Muscle of leg (tissue), 3 donors: ENCODE measurements at regions not wholly inside any gene's neighbourhood (a gene's known extent, or its start where the extent isn't known, plus 50 kb on each side); places are given as distances from the start of the nearest gene placed in this dataset.
A peak's percentile ranks its signal among the peaks of the same experiment; 100 is the strongest.

Experiments used
- DNase-seq: peaks from one replicate; pipeline ENCODE4 v3.0.0; 2013
- H3K27ac ChIP-seq: one replicate; pipeline ENCODE4 v1.5.1; 2013; ENCODE audit warnings: mild to moderate bottlenecking, low read length, control low read depth
- H3K27me3 ChIP-seq: one replicate; pipeline ENCODE4 v1.6.1; 2013; ENCODE audit warnings: low read length; ENCODE audit not compliant: control insufficient read depth, insufficient read depth
- H3K36me3 ChIP-seq: one replicate; pipeline ENCODE4 v1.6.1; 2013; ENCODE audit warnings: low read length; ENCODE audit not compliant: control insufficient read depth, insufficient read depth
- H3K4me1 ChIP-seq: one replicate; pipeline ENCODE4 v1.6.1; 2013; ENCODE audit warnings: low read length; ENCODE audit not compliant: control insufficient read depth, insufficient read depth
- H3K4me3 ChIP-seq: one replicate; pipeline ENCODE4 v1.5.1; 2013; ENCODE audit warnings: low read length, control low read depth
- H3K9me3 ChIP-seq: replicated peaks from 2 replicates; pipeline ENCODE4 v1.6.1; 2013; ENCODE audit warnings: low read depth, low read length; ENCODE audit not compliant: control insufficient read depth
- WGBS: methylation state at CpG from one replicate; pipeline ENCODE4 v1.1.5; 2013; ENCODE audit warnings: missing lambda C conversion rate; ENCODE audit not compliant: insufficient coverage; 5-methylcytosine and 5-hydroxymethylcytosine counted together

DNA sequence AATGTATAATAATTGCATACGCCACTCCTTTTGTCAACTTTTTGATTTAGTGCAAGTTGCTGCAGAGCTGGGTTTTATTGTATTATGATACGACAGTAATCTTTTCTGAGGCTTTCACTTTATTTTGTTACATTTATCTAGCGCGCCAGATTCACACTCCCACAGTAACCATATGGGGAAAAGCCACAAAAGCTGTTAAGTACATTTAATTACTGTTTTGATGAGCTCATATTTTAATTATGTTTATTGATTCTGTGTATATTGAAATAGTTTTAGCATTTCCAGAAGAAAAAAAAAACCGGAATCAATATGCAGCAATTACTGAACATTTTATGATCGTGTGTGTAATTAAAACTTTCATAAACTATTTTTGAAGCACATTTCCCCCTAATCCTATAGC lies 118.5 kb downstream of the RAB11FIP2 start:
- Histone ChIP-seq H3K36me3 (no peaks in the 10 kb centered on the region), H3K27me3 (no peaks in the 10 kb centered on the region), H3K4me1 (peaks cover 5% of the 10 kb centered on the region), H3K9me3 (no peaks in the 10 kb centered on the region), H3K4me3 (no peak overlapping the region), H3K27ac (no peak overlapping the region)
- WGBS, result no CpG with 5 or more reads among the region's 6 CpGs
- no peak for DNase-seq

DNA sequence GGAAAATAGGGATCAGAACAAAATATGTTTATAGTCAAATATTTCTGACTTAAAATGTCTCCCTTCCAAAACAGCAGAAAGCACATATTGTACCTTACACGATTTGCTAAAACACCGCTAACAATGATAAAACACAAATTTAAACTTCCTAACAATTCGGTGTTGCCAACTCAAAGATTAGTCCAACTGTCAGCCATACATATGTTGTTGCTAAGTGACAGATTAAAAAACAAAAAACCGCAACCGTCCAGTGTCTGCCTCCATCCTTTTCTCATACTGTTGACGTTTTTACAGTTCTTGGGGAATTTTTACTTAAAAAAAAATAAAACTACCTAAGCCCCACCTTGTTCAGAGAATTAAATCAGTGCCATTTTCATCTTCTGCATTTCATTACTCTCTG lies 118.0 kb downstream of the RAB11FIP2 start:
- no CpG with 5 or more reads among the region's 6 CpGs for WGBS
- Histone ChIP-seq H3K27ac (no peak overlapping the region), H3K4me3 (no peak overlapping the region), H3K36me3 (no peaks in the 10 kb centered on the region), H3K4me1 (peaks cover 5% of the 10 kb centered on the region), H3K27me3 (no peaks in the 10 kb centered on the region), H3K9me3 (no peaks in the 10 kb centered on the region)
- peak; percentile 67 for DNase-seq

DNA sequence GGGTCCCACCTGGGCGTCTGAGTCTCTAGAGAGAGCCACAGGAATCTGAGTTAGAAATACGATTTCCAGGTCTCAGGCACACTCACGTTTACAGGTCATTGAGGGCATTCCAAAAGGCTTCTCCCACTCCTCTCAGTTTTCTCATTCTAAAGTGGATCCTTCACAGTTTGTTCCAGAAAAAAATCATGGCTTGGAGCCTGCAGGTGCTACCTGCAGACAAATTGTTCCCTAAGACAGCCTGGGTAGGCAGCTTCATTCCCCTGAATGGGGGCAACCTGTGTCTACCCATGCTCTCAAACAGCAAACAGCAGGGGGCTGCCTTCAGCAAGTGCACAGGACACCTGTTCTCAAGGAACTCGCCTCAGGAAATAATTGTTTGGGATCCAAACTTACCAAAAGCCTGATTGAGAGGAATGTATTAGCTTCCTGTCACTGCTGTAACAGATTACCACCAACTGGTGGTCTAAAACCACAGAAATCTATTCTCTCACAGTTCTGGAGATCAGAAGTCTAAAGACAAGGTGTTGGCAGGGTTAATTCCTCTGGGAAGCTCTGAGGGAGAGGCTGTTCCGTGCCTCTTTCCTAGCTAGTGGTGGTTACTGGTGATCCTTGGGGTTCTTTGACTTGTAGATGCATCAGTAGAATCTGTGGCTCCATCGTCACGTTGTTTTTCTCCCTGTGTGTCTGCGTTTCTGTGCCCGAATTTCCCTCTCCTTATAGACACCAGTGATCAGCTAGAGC lies 117.2 kb downstream of the RAB11FIP2 start:
- Histone ChIP-seq H3K4me3 (no peak overlapping the region), H3K27ac (no peak overlapping the region), H3K9me3 (no peaks in the 10 kb centered on the region), H3K36me3 (no peaks in the 10 kb centered on the region), H3K27me3 (no peaks in the 10 kb centered on the region), H3K4me1 (peaks cover 5% of the 10 kb centered on the region)
- DNase-seq, result no peak
- 22% methylated on average over 4 of the region's 9 CpGs for WGBS

DNA sequence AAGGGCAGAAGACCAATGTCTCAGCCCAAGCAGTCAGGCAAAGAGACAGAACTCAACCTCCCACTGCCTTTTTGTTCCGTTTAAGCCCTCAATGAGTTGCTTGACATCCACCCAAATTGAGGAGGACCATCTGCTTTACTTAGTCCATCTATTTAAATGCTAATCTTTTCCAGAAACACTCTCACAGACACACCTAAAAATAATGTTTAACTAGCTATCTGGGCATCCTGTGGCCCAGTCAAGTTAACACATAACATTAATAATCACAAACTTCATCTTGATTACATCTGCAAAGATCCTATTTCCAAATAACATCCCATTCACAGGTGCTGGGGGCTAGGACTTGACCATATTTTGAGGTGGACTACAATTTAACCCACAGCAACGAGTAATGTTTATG lies 115.7 kb downstream of the RAB11FIP2 start:
- no peaks in the 10 kb centered on the region for H3K36me3 ChIP-seq
- no peak overlapping the region for H3K4me3 ChIP-seq
- no peaks in the 10 kb centered on the region for H3K9me3 ChIP-seq
- no peak for DNase-seq
- H3K27ac ChIP-seq, result no peak overlapping the region
- H3K4me1 ChIP-seq, result peaks cover 9% of the 10 kb centered on the region
- H3K27me3 ChIP-seq, result no peaks in the 10 kb centered on the region
- WGBS, result 90% methylated on average over 1 of the region's 2 CpGs

DNA sequence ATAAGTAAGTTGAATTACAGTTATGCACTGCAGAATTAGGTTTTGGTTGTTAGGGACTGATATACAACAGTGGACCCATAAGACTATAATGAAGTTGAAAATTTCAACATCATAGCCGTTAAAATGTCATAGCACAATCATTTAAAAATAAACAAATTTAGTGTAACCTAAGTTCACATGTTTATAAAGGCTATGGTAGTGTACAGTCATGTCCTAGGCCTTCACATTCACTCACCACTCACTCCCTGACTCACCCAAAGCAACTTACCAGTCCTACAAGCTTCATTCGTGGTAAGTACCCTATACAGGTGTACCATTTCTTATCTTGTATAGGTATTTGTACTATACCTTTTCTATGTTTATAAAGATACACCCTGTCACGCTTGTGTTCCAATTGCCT lies 113.7 kb downstream of the RAB11FIP2 start:
- no CpG with 5 or more reads among the region's 3 CpGs for WGBS
- H3K4me1 ChIP-seq, result peaks cover 17% of the 10 kb centered on the region
- no peak for DNase-seq
- no peaks in the 10 kb centered on the region for H3K36me3 ChIP-seq
- H3K9me3 ChIP-seq, result no peaks in the 10 kb centered on the region
- no peak overlapping the region for H3K27ac ChIP-seq
- H3K27me3 ChIP-seq, result no peaks in the 10 kb centered on the region
- H3K4me3 ChIP-seq, result no peak overlapping the region

DNA sequence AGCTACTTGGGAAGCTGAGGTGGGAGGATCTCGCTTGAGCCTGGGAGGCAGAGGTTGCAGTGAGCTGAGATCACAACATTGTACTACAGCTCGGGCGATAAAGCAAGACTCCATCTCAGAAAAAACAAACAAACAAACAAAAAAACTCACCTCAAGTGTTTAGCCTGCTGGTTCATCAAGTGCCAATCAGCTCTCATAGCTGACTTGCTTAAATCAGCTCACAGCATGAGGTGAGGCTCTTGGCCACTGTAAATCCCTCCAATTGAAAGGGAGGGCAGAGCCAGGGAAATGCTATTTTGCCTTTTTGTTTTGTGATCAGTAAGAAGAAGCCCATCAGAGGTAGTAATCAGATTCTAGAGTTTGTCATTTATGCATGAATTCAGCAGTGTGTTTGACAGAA lies 112.3 kb downstream of the RAB11FIP2 start:
- no peak for DNase-seq
- H3K4me3 ChIP-seq, result no peak overlapping the region
- no peak overlapping the region for H3K27ac ChIP-seq
- no peaks in the 10 kb centered on the region for H3K27me3 ChIP-seq
- peaks cover 12% of the 10 kb centered on the region for H3K4me1 ChIP-seq
- H3K9me3 ChIP-seq, result no peaks in the 10 kb centered on the region
- no peaks in the 10 kb centered on the region for H3K36me3 ChIP-seq
- WGBS, result no CpG with 5 or more reads among the region's 3 CpGs

DNA sequence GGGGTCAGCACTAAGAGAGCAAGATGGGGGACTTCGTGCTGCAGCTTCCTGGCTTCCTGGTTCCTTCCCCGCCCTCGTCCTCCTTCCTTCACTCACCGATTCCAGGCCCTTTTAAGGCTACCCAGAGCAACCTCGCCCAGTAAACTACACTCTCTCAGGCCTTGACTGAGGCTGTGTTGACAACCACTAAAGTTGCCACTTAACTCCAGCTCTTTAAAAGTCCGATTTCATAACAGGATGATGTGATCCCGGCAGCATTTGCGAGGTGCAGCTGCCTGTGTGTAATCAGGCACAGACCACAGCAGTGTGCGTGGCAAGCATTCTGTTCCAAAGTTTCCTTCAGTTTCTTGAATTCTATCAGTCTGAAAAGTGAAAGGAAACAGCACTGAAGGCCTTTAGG lies 110.6 kb downstream of the RAB11FIP2 start:
- Histone ChIP-seq H3K27me3 (no peaks in the 10 kb centered on the region), H3K27ac (peak overlapping the region; percentile 87), H3K36me3 (no peaks in the 10 kb centered on the region), H3K9me3 (no peaks in the 10 kb centered on the region), H3K4me3 (no peak overlapping the region), H3K4me1 (peaks cover 12% of the 10 kb centered on the region)
- DNase-seq, result peak; percentile 95
- 24% methylated on average over 9 of the region's 9 CpGs for WGBS

DNA sequence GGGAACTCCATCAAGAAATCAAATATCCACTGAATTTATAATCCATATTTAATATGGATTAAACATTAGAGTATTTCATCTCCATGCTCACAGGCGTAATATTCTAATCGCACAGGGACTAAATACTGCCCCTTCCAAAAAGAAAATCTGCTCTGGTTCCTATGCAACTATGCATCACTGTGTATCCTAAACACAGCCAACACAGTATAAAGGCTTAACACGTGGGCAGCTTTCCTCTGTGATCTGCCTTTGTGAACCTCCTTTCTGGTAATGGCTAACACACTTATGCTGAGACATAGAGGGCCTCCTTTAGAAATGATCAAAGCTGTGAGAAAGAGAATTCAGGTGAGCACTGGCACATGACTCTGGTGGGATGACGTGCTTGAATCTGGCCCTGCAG lies 110.2 kb downstream of the RAB11FIP2 start:
- DNase-seq, result peak; percentile 95
- no peaks in the 10 kb centered on the region for H3K9me3 ChIP-seq
- WGBS, result 44% methylated on average over 2 of the region's 4 CpGs
- peaks cover 12% of the 10 kb centered on the region for H3K4me1 ChIP-seq
- no peaks in the 10 kb centered on the region for H3K36me3 ChIP-seq
- H3K27me3 ChIP-seq, result no peaks in the 10 kb centered on the region
- peak overlapping the region; percentile 87 for H3K27ac ChIP-seq
- no peak overlapping the region for H3K4me3 ChIP-seq

DNA sequence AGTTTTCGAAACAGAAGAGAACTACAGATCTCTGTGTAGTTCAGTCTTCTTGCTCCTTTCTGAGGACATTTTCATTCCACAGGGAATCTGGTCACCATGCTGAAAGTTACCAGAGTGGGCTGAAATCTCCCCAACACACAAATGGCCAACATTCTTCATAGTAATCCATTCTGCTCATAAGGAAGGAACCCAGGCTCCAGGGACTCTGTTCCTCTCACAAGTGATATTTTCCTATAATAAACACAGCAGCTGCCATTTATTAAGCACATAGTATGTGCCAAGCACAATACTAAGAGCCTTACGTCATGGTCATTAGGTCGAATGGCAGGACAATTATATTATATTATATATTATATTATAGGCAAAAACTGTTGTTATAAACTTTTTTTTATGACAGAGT lies 109.8 kb downstream of the RAB11FIP2 start:
- no peak overlapping the region for H3K4me3 ChIP-seq
- H3K4me1 ChIP-seq, result peaks cover 12% of the 10 kb centered on the region
- H3K27ac ChIP-seq, result peak overlapping the region; percentile 87
- no peaks in the 10 kb centered on the region for H3K9me3 ChIP-seq
- no peaks in the 10 kb centered on the region for H3K27me3 ChIP-seq
- WGBS, result 33% methylated on average over 1 of the region's 3 CpGs
- no peaks in the 10 kb centered on the region for H3K36me3 ChIP-seq
- peak; percentile 82 for DNase-seq

DNA sequence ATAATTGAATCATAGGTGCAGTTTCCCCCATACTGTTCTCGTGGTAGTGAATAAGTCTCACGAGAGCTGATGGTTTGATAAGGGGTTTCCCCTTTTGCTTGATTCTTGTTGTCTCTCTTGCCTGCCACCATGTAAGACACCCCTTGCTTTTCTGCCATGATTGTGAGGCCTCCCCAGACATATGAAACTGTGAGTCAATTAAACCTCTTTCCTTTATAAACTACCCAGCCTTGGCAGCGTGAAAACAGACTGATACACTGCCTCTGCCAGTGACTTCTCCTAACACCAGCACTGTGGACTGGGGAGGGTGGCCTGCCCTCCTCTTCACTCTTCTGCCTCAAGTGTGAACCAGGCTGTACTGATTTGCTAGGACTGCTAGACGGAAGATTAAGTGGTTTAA lies 108.6 kb downstream of the RAB11FIP2 start:
- no peaks in the 10 kb centered on the region for H3K9me3 ChIP-seq
- no peak overlapping the region for H3K4me3 ChIP-seq
- no peak for DNase-seq
- H3K27me3 ChIP-seq, result no peaks in the 10 kb centered on the region
- H3K4me1 ChIP-seq, result peaks cover 12% of the 10 kb centered on the region
- no peak overlapping the region for H3K27ac ChIP-seq
- H3K36me3 ChIP-seq, result no peaks in the 10 kb centered on the region
- 83% methylated on average over 1 of the region's 4 CpGs for WGBS

DNA sequence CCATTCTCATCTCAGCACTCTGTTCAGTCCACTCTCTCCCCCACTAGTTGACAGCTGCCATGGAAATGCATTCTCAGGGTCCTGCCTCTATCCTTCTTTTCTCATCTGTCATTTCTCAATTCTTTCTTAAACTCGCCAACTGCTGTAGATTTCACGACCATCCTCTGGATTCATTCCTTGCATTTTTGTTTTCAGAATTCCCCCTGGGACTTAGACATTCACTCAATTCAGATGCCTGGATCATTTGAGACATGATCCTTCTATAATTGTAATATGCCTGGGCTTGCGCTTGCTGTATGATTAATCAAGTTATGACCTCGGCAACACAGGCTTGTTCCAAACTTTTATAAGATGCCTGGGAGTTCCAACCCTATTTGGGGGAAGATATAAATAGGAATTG lies 104.5 kb downstream of the RAB11FIP2 start:
- Histone ChIP-seq H3K9me3 (no peaks in the 10 kb centered on the region), H3K4me1 (no peaks in the 10 kb centered on the region), H3K27me3 (no peaks in the 10 kb centered on the region), H3K36me3 (no peaks in the 10 kb centered on the region), H3K27ac (no peak overlapping the region), H3K4me3 (no peak overlapping the region)
- 14% methylated on average over 2 of the region's 4 CpGs for WGBS
- peak; percentile 63 for DNase-seq
